Liver (tissue), 3 donors: ENCODE measurements at regions not wholly inside any gene's neighbourhood (a gene's known extent, or its start where the extent isn't known, plus 50 kb on each side); places are given as distances from the start of the nearest gene placed in this dataset.

ENCODE experiments used
- FOXA1 ChIP-seq: IDR thresholded peaks from 2 replicates; pipeline ENCODE4 v1.6.1; 2016; ENCODE audit warnings: antibody characterized with exemption
- RXRA ChIP-seq, 2 donors: IDR thresholded peaks; 2 replicates each; pipeline ENCODE4 v1.6.1; 2017 to 2018; ENCODE audit warnings: antibody characterized with exemption in 2 of 2, mild to moderate bottlenecking in 1 of 2
- SP1 ChIP-seq: IDR thresholded peaks from 2 replicates; pipeline ENCODE4 v1.6.1; 2018; ENCODE audit warnings: antibody characterized with exemption, mild to moderate bottlenecking
- TF ChIP-seq, protein P1 (sequence below): IDR thresholded peaks from 2 replicates; pipeline ENCODE4 v1.6.1; 2016; ENCODE audit warnings: antibody characterized with exemption
- TF ChIP-seq, protein P2 (sequence below): fragments of 150-350 bp; IDR thresholded peaks from 2 replicates; pipeline ENCODE4 v1.5.1; 2017; ENCODE audit warnings: improper control_type of control experiment, low read depth, low read length; ENCODE audit not compliant: missing input control
- TF ChIP-seq, protein P3 (sequence below): IDR thresholded peaks from 2 replicates; pipeline ENCODE4 v1.6.1; 2016; ENCODE audit warnings: antibody characterized with exemption
- donor health status: healthy.
- donor health status: healthy.

DNA sequence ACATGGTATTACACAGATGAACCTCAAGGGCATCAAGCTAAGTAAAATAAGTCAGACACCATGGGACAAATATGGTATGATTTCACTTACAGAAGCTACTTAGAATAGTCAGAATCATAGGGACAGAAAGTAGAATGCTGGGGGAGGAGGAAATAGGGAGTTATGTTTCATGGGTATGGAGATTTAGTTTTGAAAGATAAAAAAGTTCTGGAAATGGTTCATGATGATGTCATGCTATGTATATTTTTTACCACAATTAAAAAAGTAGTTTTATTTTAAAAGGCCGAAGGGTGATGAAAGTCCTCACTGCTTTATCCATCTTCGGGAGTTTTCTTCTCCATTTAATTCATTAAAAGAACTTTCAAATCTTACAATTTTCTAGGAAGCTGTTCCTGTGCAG, 181.9 kb downstream of the CALCRL start:
- TF ChIP-seq, protein P1, sequence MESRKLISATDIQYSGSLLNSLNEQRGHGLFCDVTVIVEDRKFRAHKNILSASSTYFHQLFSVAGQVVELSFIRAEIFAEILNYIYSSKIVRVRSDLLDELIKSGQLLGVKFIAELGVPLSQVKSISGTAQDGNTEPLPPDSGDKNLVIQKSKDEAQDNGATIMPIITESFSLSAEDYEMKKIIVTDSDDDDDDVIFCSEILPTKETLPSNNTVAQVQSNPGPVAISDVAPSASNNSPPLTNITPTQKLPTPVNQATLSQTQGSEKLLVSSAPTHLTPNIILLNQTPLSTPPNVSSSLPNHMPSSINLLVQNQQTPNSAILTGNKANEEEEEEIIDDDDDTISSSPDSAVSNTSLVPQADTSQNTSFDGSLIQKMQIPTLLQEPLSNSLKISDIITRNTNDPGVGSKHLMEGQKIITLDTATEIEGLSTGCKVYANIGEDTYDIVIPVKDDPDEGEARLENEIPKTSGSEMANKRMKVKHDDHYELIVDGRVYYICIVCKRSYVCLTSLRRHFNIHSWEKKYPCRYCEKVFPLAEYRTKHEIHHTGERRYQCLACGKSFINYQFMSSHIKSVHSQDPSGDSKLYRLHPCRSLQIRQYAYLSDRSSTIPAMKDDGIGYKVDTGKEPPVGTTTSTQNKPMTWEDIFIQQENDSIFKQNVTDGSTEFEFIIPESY, result no peak
- TF ChIP-seq, protein P2, sequence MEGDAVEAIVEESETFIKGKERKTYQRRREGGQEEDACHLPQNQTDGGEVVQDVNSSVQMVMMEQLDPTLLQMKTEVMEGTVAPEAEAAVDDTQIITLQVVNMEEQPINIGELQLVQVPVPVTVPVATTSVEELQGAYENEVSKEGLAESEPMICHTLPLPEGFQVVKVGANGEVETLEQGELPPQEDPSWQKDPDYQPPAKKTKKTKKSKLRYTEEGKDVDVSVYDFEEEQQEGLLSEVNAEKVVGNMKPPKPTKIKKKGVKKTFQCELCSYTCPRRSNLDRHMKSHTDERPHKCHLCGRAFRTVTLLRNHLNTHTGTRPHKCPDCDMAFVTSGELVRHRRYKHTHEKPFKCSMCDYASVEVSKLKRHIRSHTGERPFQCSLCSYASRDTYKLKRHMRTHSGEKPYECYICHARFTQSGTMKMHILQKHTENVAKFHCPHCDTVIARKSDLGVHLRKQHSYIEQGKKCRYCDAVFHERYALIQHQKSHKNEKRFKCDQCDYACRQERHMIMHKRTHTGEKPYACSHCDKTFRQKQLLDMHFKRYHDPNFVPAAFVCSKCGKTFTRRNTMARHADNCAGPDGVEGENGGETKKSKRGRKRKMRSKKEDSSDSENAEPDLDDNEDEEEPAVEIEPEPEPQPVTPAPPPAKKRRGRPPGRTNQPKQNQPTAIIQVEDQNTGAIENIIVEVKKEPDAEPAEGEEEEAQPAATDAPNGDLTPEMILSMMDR, result no peak
- TF ChIP-seq FOXA1 (no peak), RXRA (IDR thresholded peaks at IDR 0.05) (no peak), SP1 (no peak)
- TF ChIP-seq, protein P3, sequence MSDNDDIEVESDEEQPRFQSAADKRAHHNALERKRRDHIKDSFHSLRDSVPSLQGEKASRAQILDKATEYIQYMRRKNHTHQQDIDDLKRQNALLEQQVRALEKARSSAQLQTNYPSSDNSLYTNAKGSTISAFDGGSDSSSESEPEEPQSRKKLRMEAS, result no peak
